ENCODE measurements at regions not wholly inside any gene's neighbourhood (a gene's known extent, or its start where the extent isn't known, plus 50 kb on each side); places are given as distances from the start of the nearest gene placed in this dataset.

DNA sequence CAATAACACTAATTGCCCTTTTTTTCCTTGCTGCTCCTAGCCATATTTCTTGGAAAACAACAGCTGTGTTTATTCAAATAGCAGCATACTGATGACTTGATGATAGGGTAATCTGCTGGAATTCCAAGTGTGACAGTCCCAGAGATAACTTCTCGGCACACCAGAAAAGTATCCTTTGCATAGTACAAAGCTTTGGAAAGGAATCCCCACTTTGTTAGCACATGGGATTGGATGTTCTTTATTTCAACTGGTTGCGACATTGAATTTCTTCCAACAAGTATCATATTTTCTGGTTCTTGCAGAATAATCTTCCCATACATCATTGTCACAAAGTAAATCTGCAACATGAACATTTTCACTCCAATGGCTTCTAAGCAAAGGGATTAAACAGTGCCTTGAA lies 445.8 kb upstream of the ACVR2A start:
- DNase-seq (ENCODE audit: extremely low spot score) = no peak
- CTCF ChIA-PET = no interaction called here
- TF ChIP-seq, protein P1, sequence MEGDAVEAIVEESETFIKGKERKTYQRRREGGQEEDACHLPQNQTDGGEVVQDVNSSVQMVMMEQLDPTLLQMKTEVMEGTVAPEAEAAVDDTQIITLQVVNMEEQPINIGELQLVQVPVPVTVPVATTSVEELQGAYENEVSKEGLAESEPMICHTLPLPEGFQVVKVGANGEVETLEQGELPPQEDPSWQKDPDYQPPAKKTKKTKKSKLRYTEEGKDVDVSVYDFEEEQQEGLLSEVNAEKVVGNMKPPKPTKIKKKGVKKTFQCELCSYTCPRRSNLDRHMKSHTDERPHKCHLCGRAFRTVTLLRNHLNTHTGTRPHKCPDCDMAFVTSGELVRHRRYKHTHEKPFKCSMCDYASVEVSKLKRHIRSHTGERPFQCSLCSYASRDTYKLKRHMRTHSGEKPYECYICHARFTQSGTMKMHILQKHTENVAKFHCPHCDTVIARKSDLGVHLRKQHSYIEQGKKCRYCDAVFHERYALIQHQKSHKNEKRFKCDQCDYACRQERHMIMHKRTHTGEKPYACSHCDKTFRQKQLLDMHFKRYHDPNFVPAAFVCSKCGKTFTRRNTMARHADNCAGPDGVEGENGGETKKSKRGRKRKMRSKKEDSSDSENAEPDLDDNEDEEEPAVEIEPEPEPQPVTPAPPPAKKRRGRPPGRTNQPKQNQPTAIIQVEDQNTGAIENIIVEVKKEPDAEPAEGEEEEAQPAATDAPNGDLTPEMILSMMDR (IDR thresholded peaks at IDR 0.05; ENCODE audit: control extremely low read depth, extremely low read depth, low read depth, missing control alignments) = no peak
- POLR2A ChIA-PET = no interaction called here

DNA sequence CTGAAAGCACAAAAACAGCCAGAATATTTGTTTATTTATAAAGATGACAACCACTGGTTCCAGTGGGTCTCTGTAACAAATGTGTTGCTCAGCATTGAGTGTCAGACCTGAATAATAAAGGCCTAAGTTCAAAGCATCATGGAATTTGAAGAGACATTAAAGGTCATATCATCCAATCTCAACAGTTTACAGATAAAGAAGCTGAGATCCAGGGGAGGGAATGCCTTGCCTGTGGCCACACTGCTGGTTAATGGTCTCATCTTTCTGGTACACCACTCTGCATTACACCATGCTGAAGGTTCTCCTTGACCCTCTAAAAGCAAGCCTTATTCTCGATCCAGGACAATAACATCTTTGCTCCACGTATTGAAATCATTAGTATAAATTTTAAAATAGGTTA lies 446.5 kb upstream of the ACVR2A start:
- TF ChIP-seq, protein P1 (IDR thresholded peaks at IDR 0.05; ENCODE audit: control extremely low read depth, extremely low read depth, low read depth, missing control alignments) = no peak
- ChIA-PET POLR2A (no interaction called here), CTCF (no interaction called here)
- no peak for DNase-seq (ENCODE audit: extremely low spot score)

DNA sequence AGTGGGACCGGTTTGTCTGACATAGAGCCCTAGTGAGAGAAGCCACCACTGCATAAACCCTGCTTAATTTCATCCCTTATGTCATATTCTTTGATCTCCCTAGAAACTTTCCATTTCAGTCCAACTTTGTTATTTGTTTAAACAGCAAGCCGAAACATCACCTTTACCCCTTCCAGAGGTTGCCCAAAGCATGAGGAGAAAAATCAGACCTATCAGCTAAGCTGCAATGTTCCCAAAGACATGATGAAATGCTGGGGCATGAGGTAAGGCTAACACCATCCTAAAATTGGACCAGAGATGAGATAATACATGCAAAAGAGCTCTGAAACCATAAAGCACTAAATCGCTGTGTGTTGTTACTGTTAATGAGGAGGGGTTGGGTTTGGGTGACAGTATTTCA lies 447.9 kb upstream of the ACVR2A start:
- DNase-seq (ENCODE audit: extremely low spot score) = no peak
- ChIA-PET POLR2A (no interaction called here), CTCF (no interaction called here)
- TF ChIP-seq, protein P1 (IDR thresholded peaks at IDR 0.05; ENCODE audit: control extremely low read depth, extremely low read depth, low read depth, missing control alignments) = no peak

DNA sequence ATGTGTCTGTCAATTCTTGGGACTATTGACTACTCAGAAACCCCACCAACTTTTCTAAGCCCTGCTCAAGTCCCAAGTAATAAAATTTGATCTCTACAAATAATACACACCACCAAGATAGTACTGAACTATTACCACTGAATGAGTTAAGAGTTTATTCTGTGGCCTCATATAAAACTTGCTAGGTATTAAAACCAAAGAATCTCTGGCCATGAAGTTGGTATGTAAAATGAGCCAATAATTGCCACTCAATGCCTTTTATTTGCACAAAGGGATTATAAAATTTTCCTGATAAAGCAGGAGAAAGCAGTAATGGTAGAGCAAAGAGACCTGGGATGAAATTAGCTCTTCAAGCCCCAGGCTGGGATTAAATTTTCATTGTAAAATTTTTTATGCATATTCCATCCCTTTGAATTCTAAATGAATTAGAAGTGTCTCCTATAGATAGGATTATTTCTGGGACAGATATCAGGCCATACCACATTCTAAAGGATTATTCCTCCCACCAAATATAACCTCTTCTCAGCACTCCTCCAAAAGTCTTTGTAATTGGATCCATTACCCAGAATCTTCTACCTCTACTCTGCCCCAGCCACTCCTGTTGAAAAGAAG lies 450.5 kb upstream of the ACVR2A start:
- CTCF ChIA-PET = no interaction called here
- no peak for DNase-seq (ENCODE audit: extremely low spot score)
- POLR2A ChIA-PET = no interaction called here
- TF ChIP-seq, protein P1 (IDR thresholded peaks at IDR 0.05; ENCODE audit: control extremely low read depth, extremely low read depth, low read depth, missing control alignments) = no peak

DNA sequence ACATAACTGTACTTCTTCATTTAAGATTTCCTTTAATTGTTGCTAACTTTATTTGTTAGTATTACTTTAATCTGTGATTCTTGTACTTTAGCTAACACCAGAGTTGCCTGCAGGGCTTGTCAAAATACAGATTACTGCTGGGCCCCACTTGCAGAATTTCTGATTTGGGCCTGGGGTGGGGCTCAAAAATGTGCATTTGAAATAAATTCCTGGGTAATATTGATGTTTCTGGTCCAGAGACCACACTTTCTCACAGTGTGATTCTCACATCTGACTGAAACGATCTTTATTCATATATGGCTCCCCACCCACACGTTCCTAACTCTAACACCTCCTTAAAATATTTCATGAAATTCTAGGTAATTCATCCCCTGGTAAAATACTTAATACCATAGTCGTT lies 452.6 kb upstream of the ACVR2A start:
- DNase-seq (ENCODE audit: extremely low spot score) = no peak
- TF ChIP-seq, protein P1 (IDR thresholded peaks at IDR 0.05; ENCODE audit: control extremely low read depth, extremely low read depth, low read depth, missing control alignments) = no peak
- ChIA-PET CTCF (no interaction called here), POLR2A (no interaction called here)

DNA sequence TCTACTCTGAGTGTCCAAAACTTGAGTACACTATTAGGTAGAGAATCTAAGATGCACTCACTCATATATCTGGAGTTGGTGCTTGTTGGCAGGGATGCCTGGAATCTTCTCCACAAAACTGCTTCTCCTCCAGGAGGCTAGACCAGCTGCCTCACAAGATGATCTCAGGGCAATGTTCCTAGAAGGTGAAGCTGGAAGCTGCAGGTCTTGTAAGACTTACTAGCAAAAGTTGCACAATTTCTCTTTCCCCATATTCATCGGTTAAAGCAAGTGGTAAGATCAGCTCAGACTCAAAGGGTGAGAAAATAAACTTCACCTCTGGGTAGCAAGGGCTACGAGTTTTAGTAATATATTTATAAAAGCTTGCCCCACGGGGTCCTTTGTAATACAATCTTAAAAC lies 454.4 kb upstream of the ACVR2A start:
- DNase-seq (ENCODE audit: extremely low spot score) = no peak
- POLR2A ChIA-PET = no interaction called here
- CTCF ChIA-PET = interaction anchor here (1.0 to 1.7 kb wide), 2 partner anchors 18 to 653 kb away, joined by 3 read pairs; no protein-coding TSS in a partner anchor
- TF ChIP-seq, protein P1 (IDR thresholded peaks at IDR 0.05; ENCODE audit: control extremely low read depth, extremely low read depth, low read depth, missing control alignments) = no peak
